GM21423 (cell line): ENCODE measurements at regions not wholly inside any gene's neighbourhood (a gene's known extent, or its start where the extent isn't known, plus 50 kb on each side); places are given as distances from the start of the nearest gene placed in this dataset.

ENCODE experiments used
- ATAC-seq: cut with Tn5 transposase; IDR thresholded peaks from one replicate; pipeline ENCODE4 v1.9.1; 2021; ENCODE audit warnings: mild to moderate bottlenecking, moderate library complexity; ENCODE audit not compliant: unreplicated experiment

GRCh38 chr5:123756816-123757215 lies 244.8 kb downstream of the CSNK1G3 start:
- ATAC-seq = no peak

- no peak for ATAC-seq
These were observed 244.3 kb downstream of the CSNK1G3 start for GRCh38 chr5:123756318-123756665.

GRCh38 chr5:123755653-123756317 lies 243.8 kb downstream of the CSNK1G3 start:
- ATAC-seq = no peak

GRCh38 chr5:123754908-123755307 lies 242.9 kb downstream of the CSNK1G3 start:
- ATAC-seq = no peak

GRCh38 chr5:123753937-123754891 lies 242.2 kb downstream of the CSNK1G3 start:
- ATAC-seq = no peak

GRCh38 chr5:123753180-123753936 lies 241.4 kb downstream of the CSNK1G3 start:
- ATAC-seq = no peak

- no peak for ATAC-seq
These were observed 240.7 kb downstream of the CSNK1G3 start for GRCh38 chr5:123752552-123753179.

GRCh38 chr5:123751670-123752069 lies 239.7 kb downstream of the CSNK1G3 start:
- ATAC-seq = no peak

GRCh38 chr5:123748239-123748638 lies 236.3 kb downstream of the CSNK1G3 start:
- ATAC-seq = no peak

GRCh38 chr5:123746683-123747360 lies 234.8 kb downstream of the CSNK1G3 start:
- no peak for ATAC-seq

- no peak for ATAC-seq
These were observed 232.1 kb downstream of the CSNK1G3 start for GRCh38 chr5:123743990-123744583.

- ATAC-seq = no peak
These were observed 223.4 kb downstream of the CSNK1G3 start for GRCh38 chr5:123735384-123735783.

- ATAC-seq = no peak
These were observed 220.3 kb downstream of the CSNK1G3 start for GRCh38 chr5:123732257-123732656.

GRCh38 chr5:123722451-123722850 lies 210.5 kb downstream of the CSNK1G3 start:
- no peak for ATAC-seq

- ATAC-seq = no peak
These were observed 209.8 kb downstream of the CSNK1G3 start for GRCh38 chr5:123721675-123722276.

- ATAC-seq = no peak
These were observed 209.0 kb downstream of the CSNK1G3 start for GRCh38 chr5:123720955-123721354.

GRCh38 chr5:123720339-123720738 lies 208.4 kb downstream of the CSNK1G3 start:
- ATAC-seq = no peak

- ATAC-seq = no peak
These were observed 207.0 kb downstream of the CSNK1G3 start for GRCh38 chr5:123719004-123719403.

- no peak for ATAC-seq
These were observed 206.3 kb downstream of the CSNK1G3 start for GRCh38 chr5:123718238-123718637.

GRCh38 chr5:123717139-123717538 lies 205.2 kb downstream of the CSNK1G3 start:
- no peak for ATAC-seq
